Activated naive CD4-positive, alpha-beta T cell treated with anti-CD3 and anti-CD28 coated beads, Interleukin-2, amount 10 ng/mL, durations not matched to agents 7 days and 5 days (primary cell): ENCODE measurements at regions not wholly inside any gene's neighbourhood (a gene's known extent, or its start where the extent isn't known, plus 50 kb on each side); places are given as distances from the start of the nearest gene placed in this dataset.

ENCODE experiments used
- CTCF ChIA-PET: fragments of 350-600 bp; sonication (Branson Sonifier 250); formaldehyde crosslinking; loops from one replicate; lab custom pipeline; 2021; ENCODE audit warnings: antibody characterized with exemption; lab: Charles Lee
- DNase-seq: peaks from one replicate; pipeline ENCODE4 v3.0.0-alpha.2; 2020
- H3K27ac Mint-ChIP-seq: one replicate; pipeline ENCODE4 v1.8.0; 2021; ENCODE audit warnings: mild to moderate bottlenecking, moderate library complexity, mixed read lengths
- H3K27me3 Mint-ChIP-seq: one replicate; pipeline ENCODE4 v1.8.0; 2021; ENCODE audit warnings: mild to moderate bottlenecking, mixed read lengths
- H3K36me3 Mint-ChIP-seq: one replicate; pipeline ENCODE4 v1.8.0; 2021; ENCODE audit warnings: mixed read lengths
- H3K4me1 Mint-ChIP-seq: one replicate; pipeline ENCODE4 v1.8.0; 2021; ENCODE audit warnings: mixed read lengths
- H3K4me3 Mint-ChIP-seq: one replicate; pipeline ENCODE4 v1.8.0; 2021; ENCODE audit warnings: mild to moderate bottlenecking, moderate library complexity, mixed read lengths
- H3K9me3 Mint-ChIP-seq: one replicate; pipeline ENCODE4 v1.8.0; 2021; ENCODE audit warnings: mixed read lengths

- Mint-ChIP-seq H3K9me3 (peaks cover 4% of the 10 kb centered on the region), H3K36me3 (no peaks in the 10 kb centered on the region), H3K4me3 (no peak overlapping the region), H3K4me1 (no peaks in the 10 kb centered on the region), H3K27ac (no peak overlapping the region), H3K27me3 (no peaks in the 10 kb centered on the region)
- no peak for DNase-seq
- CTCF ChIA-PET = no interaction called here
Measured at GRCh38 chr5:8769631-8770030, 776.2 kb downstream of the SEMA5A start.

- Mint-ChIP-seq H3K27me3 (no peaks in the 10 kb centered on the region), H3K36me3 (no peaks in the 10 kb centered on the region), H3K4me3 (no peak overlapping the region), H3K27ac (no peak overlapping the region), H3K4me1 (no peaks in the 10 kb centered on the region), H3K9me3 (peaks cover 7% of the 10 kb centered on the region)
- CTCF ChIA-PET = no interaction called here
- no peak for DNase-seq
Measured at GRCh38 chr5:8770431-8770830, 775.4 kb downstream of the SEMA5A start.

- Mint-ChIP-seq H3K27ac (no peak overlapping the region), H3K9me3 (peaks cover 7% of the 10 kb centered on the region), H3K4me3 (no peak overlapping the region), H3K4me1 (no peaks in the 10 kb centered on the region), H3K36me3 (no peaks in the 10 kb centered on the region), H3K27me3 (no peaks in the 10 kb centered on the region)
- no peak for DNase-seq
- CTCF ChIA-PET = no interaction called here
Measured at GRCh38 chr5:8773046-8773615, 772.7 kb downstream of the SEMA5A start.

GRCh38 chr5:8784692-8785091 is 761.2 kb downstream of the SEMA5A start:
- no peaks in the 10 kb centered on the region for H3K36me3 Mint-ChIP-seq
- H3K4me3 Mint-ChIP-seq = no peak overlapping the region
- CTCF ChIA-PET = no interaction called here
- H3K9me3 Mint-ChIP-seq = peaks cover 5% of the 10 kb centered on the region
- H3K4me1 Mint-ChIP-seq = no peaks in the 10 kb centered on the region
- no peak overlapping the region for H3K27ac Mint-ChIP-seq
- no peak for DNase-seq
- H3K27me3 Mint-ChIP-seq = no peaks in the 10 kb centered on the region

- Mint-ChIP-seq H3K9me3 (peaks cover 11% of the 10 kb centered on the region), H3K4me3 (no peak overlapping the region)
Measured at GRCh38 chr5:8788246-8788645, 757.6 kb downstream of the SEMA5A start.

GRCh38 chr5:8805653-8806052 is 740.2 kb downstream of the SEMA5A start:
- Mint-ChIP-seq H3K36me3 (no peaks in the 10 kb centered on the region), H3K9me3 (peaks cover 19% of the 10 kb centered on the region), H3K27me3 (no peaks in the 10 kb centered on the region), H3K4me3 (no peak overlapping the region), H3K4me1 (no peaks in the 10 kb centered on the region), H3K27ac (no peak overlapping the region)
- CTCF ChIA-PET = no interaction called here
- no peak for DNase-seq

More at GRCh38 chr5:8788246-8788645, 757.6 kb downstream of the SEMA5A start:
- H3K27ac Mint-ChIP-seq = no peak overlapping the region
- DNase-seq = no peak
- no peaks in the 10 kb centered on the region for H3K36me3 Mint-ChIP-seq
- H3K4me1 Mint-ChIP-seq = no peaks in the 10 kb centered on the region
- CTCF ChIA-PET = no interaction called here
- H3K27me3 Mint-ChIP-seq = no peaks in the 10 kb centered on the region

- CTCF ChIA-PET = no interaction called here
- H3K4me1 Mint-ChIP-seq = no peaks in the 10 kb centered on the region
- no peak overlapping the region for H3K4me3 Mint-ChIP-seq
- H3K9me3 Mint-ChIP-seq = peaks cover 22% of the 10 kb centered on the region
- no peaks in the 10 kb centered on the region for H3K27me3 Mint-ChIP-seq
- DNase-seq = no peak
- no peak overlapping the region for H3K27ac Mint-ChIP-seq
- H3K36me3 Mint-ChIP-seq = no peaks in the 10 kb centered on the region
Measured at GRCh38 chr5:8807636-8808035, 738.2 kb downstream of the SEMA5A start.

GRCh38 chr5:8811581-8811980 is 734.3 kb downstream of the SEMA5A start:
- H3K4me1 Mint-ChIP-seq = no peaks in the 10 kb centered on the region
- H3K36me3 Mint-ChIP-seq = no peaks in the 10 kb centered on the region
- no peak overlapping the region for H3K27ac Mint-ChIP-seq
- peaks cover 19% of the 10 kb centered on the region for H3K9me3 Mint-ChIP-seq
- H3K27me3 Mint-ChIP-seq = no peaks in the 10 kb centered on the region
- H3K4me3 Mint-ChIP-seq = no peak overlapping the region
- no peak for DNase-seq
- CTCF ChIA-PET = no interaction called here

- H3K4me1 Mint-ChIP-seq = no peaks in the 10 kb centered on the region
- H3K9me3 Mint-ChIP-seq = peaks cover 17% of the 10 kb centered on the region
- CTCF ChIA-PET = no interaction called here
- H3K27ac Mint-ChIP-seq = no peak overlapping the region
- no peak for DNase-seq
- H3K4me3 Mint-ChIP-seq = no peak overlapping the region
- no peaks in the 10 kb centered on the region for H3K36me3 Mint-ChIP-seq
- no peaks in the 10 kb centered on the region for H3K27me3 Mint-ChIP-seq
Measured at GRCh38 chr5:8813180-8813579, 732.7 kb downstream of the SEMA5A start.

GRCh38 chr5:8814105-8814504 is 731.8 kb downstream of the SEMA5A start:
- Mint-ChIP-seq H3K4me3 (no peak overlapping the region), H3K27ac (no peak overlapping the region), H3K36me3 (no peaks in the 10 kb centered on the region), H3K9me3 (peaks cover 17% of the 10 kb centered on the region), H3K27me3 (no peaks in the 10 kb centered on the region), H3K4me1 (no peaks in the 10 kb centered on the region)
- DNase-seq = no peak
- CTCF ChIA-PET = no interaction called here

GRCh38 chr5:8824371-8824770 is 721.5 kb downstream of the SEMA5A start:
- H3K36me3 Mint-ChIP-seq = no peaks in the 10 kb centered on the region
- H3K27ac Mint-ChIP-seq = no peak overlapping the region
- H3K9me3 Mint-ChIP-seq = peaks cover 9% of the 10 kb centered on the region
- no peaks in the 10 kb centered on the region for H3K4me1 Mint-ChIP-seq
- no peaks in the 10 kb centered on the region for H3K27me3 Mint-ChIP-seq
- no peak overlapping the region for H3K4me3 Mint-ChIP-seq
- DNase-seq = no peak
- CTCF ChIA-PET = no interaction called here

- Mint-ChIP-seq H3K9me3 (peaks cover 9% of the 10 kb centered on the region), H3K36me3 (no peaks in the 10 kb centered on the region), H3K27me3 (no peaks in the 10 kb centered on the region), H3K4me3 (no peak overlapping the region), H3K27ac (no peak overlapping the region), H3K4me1 (no peaks in the 10 kb centered on the region)
- no peak for DNase-seq
- CTCF ChIA-PET = no interaction called here
Measured at GRCh38 chr5:8825139-8825757, 720.6 kb downstream of the SEMA5A start.

- no peaks in the 10 kb centered on the region for H3K36me3 Mint-ChIP-seq
- no peak overlapping the region for H3K4me3 Mint-ChIP-seq
- no peak for DNase-seq
- H3K27ac Mint-ChIP-seq = no peak overlapping the region
- H3K4me1 Mint-ChIP-seq = no peaks in the 10 kb centered on the region
- no peaks in the 10 kb centered on the region for H3K27me3 Mint-ChIP-seq
- H3K9me3 Mint-ChIP-seq = peaks cover 9% of the 10 kb centered on the region
- CTCF ChIA-PET = no interaction called here
Measured at GRCh38 chr5:8826508-8826907, 719.4 kb downstream of the SEMA5A start.

- Mint-ChIP-seq H3K9me3 (peaks cover 1% of the 10 kb centered on the region), H3K4me3 (no peak overlapping the region), H3K27ac (no peak overlapping the region), H3K4me1 (no peaks in the 10 kb centered on the region), H3K36me3 (no peaks in the 10 kb centered on the region), H3K27me3 (no peaks in the 10 kb centered on the region)
- CTCF ChIA-PET = no interaction called here
- no peak for DNase-seq
Measured at GRCh38 chr5:8827696-8828095, 718.2 kb downstream of the SEMA5A start.

GRCh38 chr5:8828596-8829322 is 717.1 kb downstream of the SEMA5A start:
- Mint-ChIP-seq H3K4me1 (no peaks in the 10 kb centered on the region), H3K27me3 (no peaks in the 10 kb centered on the region), H3K36me3 (no peaks in the 10 kb centered on the region), H3K9me3 (peaks cover 2% of the 10 kb centered on the region), H3K27ac (no peak overlapping the region), H3K4me3 (no peak overlapping the region)
- DNase-seq = no peak
- CTCF ChIA-PET = no interaction called here
